ENCODE measurements at regions not wholly inside any gene's neighbourhood (a gene's known extent, or its start where the extent isn't known, plus 50 kb on each side); places are given as distances from the start of the nearest gene placed in this dataset.

- H3K9me3 ChIP-seq (replicated peaks; ENCODE audit: control insufficient read depth, insufficient read depth, low read length) = no peaks in the 10 kb centered on the region
- H4K20me1 ChIP-seq (ENCODE audit: control insufficient read depth, insufficient read depth) = no peaks in the 10 kb centered on the region
- no peak for DNase-seq (ENCODE audit: low read depth, low spot score)
- no peak overlapping the region for H3K4me2 ChIP-seq (ENCODE audit: control insufficient read depth, insufficient read depth)
- WGBS (ENCODE audit: insufficient coverage, insufficient replicate concordance, low lambda C conversion rate, missing lambda C conversion rate) = 60% methylated on average over 6 of the region's 6 CpGs
- no peaks in the 10 kb centered on the region for H3K27me3 ChIP-seq (replicated peaks in 1 of 2; ENCODE audit: control insufficient read depth in 2 of 2, insufficient read depth in 2 of 2, low read length in 1 of 2)
- H3K9ac ChIP-seq (ENCODE audit: control insufficient read depth, insufficient read depth, low read length) = no peak overlapping the region
- no peak overlapping the region for H3K4me3 ChIP-seq
- POLR2A ChIA-PET = no interaction called here
- no peak for ATAC-seq
- H3K36me3 ChIP-seq (ENCODE audit: control insufficient read depth in 2 of 2, insufficient read depth in 2 of 2, low read length in 1 of 2) = no peaks in the 10 kb centered on the region
- CTCF ChIA-PET = interaction anchor here (1.1 to 1.6 kb wide), 3 partner anchors 82 to 86 kb away, joined by 3 to 4 read pairs (median 4); partner anchors contain the start of gene ERCC4
- no peak overlapping the region for H2AFZ ChIP-seq (ENCODE audit: control insufficient read depth, low read depth, low read length)
- H3K4me1 ChIP-seq (ENCODE audit: control insufficient read depth, insufficient read depth, low read length) = peaks cover 17% of the 10 kb centered on the region
- SMC1A ChIA-PET (ENCODE audit: uncharacterized antibody, unreplicated experiment) = interaction anchor here (0.9 to 1.1 kb wide), 2 partner anchors 9 to 69 kb away, joined by 3 read pairs; no protein-coding TSS in a partner anchor
- intact Hi-C loops (cut with micrococcal nuclease; ENCODE audit: unreplicated experiment) (loop anchor here (5.0 kb wide), 1 partner anchor 83 kb away; the partner anchor contains the start of gene ERCC4), in situ Hi-C loops (cut with MboI) (no loop called here)
- no peaks in the 10 kb centered on the region for H3K79me2 ChIP-seq (ENCODE audit: control insufficient read depth, insufficient read depth, low read length)
- no peak for FAIRE-seq
- BruUV-seq (replicated peaks) = no TSS peak
- RAD21 ChIA-PET (ENCODE audit: unreplicated experiment) = no interaction called here
- no peak overlapping the region for H3K27ac ChIP-seq (ENCODE audit: control insufficient read depth, insufficient read depth)
- no peak for TF ChIP-seq ZNF622 (IDR thresholded peaks at IDR 0.05)
- TF ChIP-seq JUND (IDR thresholded peaks at IDR 0.05; ENCODE audit: low read depth, low read length) = no peak
- no peak for TF ChIP-seq SMARCA5 (IDR thresholded peaks at IDR 0.05)
- no peak for TF ChIP-seq EZH2 (IDR thresholded peaks at IDR 0.05; ENCODE audit: borderline replicate concordance, control insufficient read depth, low read depth, low read length)
- no peak for TF ChIP-seq RELA (IDR thresholded peaks at IDR 0.05; ENCODE audit: borderline replicate concordance, partially characterized antibody)
- no peak for TF ChIP-seq CREB1 (IDR thresholded peaks at IDR 0.05; ENCODE audit: low read depth)
- TF ChIP-seq ATF3 (IDR thresholded peaks at IDR 0.05; ENCODE audit: borderline replicate concordance, extremely low read depth, low read depth, low read length) = no peak
- no peak for TF ChIP-seq RFX5 (IDR thresholded peaks at IDR 0.05; ENCODE audit: low read depth, low read length)
- no peak for TF ChIP-seq MTA3 (IDR thresholded peaks at IDR 0.05; ENCODE audit: borderline replicate concordance, low read length)
- TF ChIP-seq ATF7 (IDR thresholded peaks at IDR 0.05; ENCODE audit: low read depth) = no peak
- no peak for TF ChIP-seq EED (IDR thresholded peaks at IDR 0.05; ENCODE audit: low read depth)
- TF ChIP-seq SUPT20H (IDR thresholded peaks at IDR 0.05; ENCODE audit: borderline replicate concordance, control insufficient read depth, low read depth, low read length) = no peak
- TF ChIP-seq, protein P1, sequence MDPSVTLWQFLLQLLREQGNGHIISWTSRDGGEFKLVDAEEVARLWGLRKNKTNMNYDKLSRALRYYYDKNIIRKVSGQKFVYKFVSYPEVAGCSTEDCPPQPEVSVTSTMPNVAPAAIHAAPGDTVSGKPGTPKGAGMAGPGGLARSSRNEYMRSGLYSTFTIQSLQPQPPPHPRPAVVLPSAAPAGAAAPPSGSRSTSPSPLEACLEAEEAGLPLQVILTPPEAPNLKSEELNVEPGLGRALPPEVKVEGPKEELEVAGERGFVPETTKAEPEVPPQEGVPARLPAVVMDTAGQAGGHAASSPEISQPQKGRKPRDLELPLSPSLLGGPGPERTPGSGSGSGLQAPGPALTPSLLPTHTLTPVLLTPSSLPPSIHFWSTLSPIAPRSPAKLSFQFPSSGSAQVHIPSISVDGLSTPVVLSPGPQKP (IDR thresholded peaks at IDR 0.05; ENCODE audit: low read depth, low read length) = no peak
- no peak for TF ChIP-seq EP300 (IDR thresholded peaks at IDR 0.05; ENCODE audit: borderline replicate concordance in 1 of 2, control insufficient read depth in 1 of 2, low read depth in 2 of 2, low read length in 2 of 2)
- no peak for TF ChIP-seq HSF1 (IDR thresholded peaks at IDR 0.05; ENCODE audit: low read depth, low read length)
- no peak for TF ChIP-seq MAX (IDR thresholded peaks at IDR 0.05; ENCODE audit: low read depth, low read length)
- TF ChIP-seq ESRRA (IDR thresholded peaks at IDR 0.05; ENCODE audit: low read length) = no peak
- TF ChIP-seq, protein P2, sequence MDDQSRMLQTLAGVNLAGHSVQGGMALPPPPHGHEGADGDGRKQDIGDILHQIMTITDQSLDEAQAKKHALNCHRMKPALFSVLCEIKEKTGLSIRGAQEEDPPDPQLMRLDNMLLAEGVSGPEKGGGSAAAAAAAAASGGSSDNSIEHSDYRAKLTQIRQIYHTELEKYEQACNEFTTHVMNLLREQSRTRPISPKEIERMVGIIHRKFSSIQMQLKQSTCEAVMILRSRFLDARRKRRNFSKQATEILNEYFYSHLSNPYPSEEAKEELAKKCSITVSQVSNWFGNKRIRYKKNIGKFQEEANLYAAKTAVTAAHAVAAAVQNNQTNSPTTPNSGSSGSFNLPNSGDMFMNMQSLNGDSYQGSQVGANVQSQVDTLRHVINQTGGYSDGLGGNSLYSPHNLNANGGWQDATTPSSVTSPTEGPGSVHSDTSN (IDR thresholded peaks at IDR 0.05; ENCODE audit: insufficient replicate concordance, low read depth, low read length) = no peak
Observed at GRCh38 chr16:14005335-14005734, 65.8 kb upstream of the MRTFB start.
